Sigmoid colon (tissue), 6 donors: ENCODE measurements at regions not wholly inside any gene's neighbourhood (a gene's known extent, or its start where the extent isn't known, plus 50 kb on each side); places are given as distances from the start of the nearest gene placed in this dataset.
"Not testable (repeated sequence)": the region's sequence is repeated elsewhere in the genome, so short reads cannot be mapped to it uniquely, and the experiment has no call there.

ENCODE experiments used
- DNase-seq: peaks from one replicate; pipeline ENCODE4 v3.0.0-alpha.2; 2019
- H3K27ac ChIP-seq, 4 donors: fragments of 200-600 bp; sonication (generic); one replicate each; pipeline ENCODE4 v1.5.1; 2016 to 2019; ENCODE audit warnings: mild to moderate bottlenecking in 1 of 4
- H3K27me3 ChIP-seq, 3 donors: fragments of 200-600 bp; sonication (generic); one replicate each; pipeline ENCODE4 v1.5.1; 2019; ENCODE audit warnings: mild to moderate bottlenecking in 1 of 3
- H3K36me3 ChIP-seq, 4 donors: fragments of 200-600 bp; sonication (generic); one replicate each; pipeline ENCODE4 v1.5.1; 2016 to 2019
- H3K4me1 ChIP-seq, 4 donors: fragments of 200-600 bp; sonication (generic); one replicate each; pipeline ENCODE4 v1.5.1; 2017 to 2019
- H3K4me3 ChIP-seq, 4 donors: fragments of 200-600 bp; sonication (generic); one replicate each; pipeline ENCODE4 v1.5.1; 2017 to 2019; ENCODE audit warnings: mild to moderate bottlenecking in 2 of 4, moderate library complexity in 1 of 4
- H3K9me3 ChIP-seq, 4 donors: fragments of 200-600 bp in 3 of 4; sonication (generic) in 3 of 4; one replicate each; pipeline versions ENCODE4 v1.5.1 to v1.6.1; 2013 to 2019
- CTCF ChIP-seq, 4 experiments: fragments of 450-650 bp in 3 of 4; fragments of 200-600 bp in 1 of 4; IDR thresholded peaks; one replicate each; pipeline ENCODE4 v1.5.1; 2016 to 2019; ENCODE audit warnings: antibody characterized with exemption in 4 of 4, mild to moderate bottlenecking in 3 of 4, moderate library complexity in 2 of 4
- EP300 ChIP-seq, 4 donors: sonication (generic); formaldehyde crosslinking; IDR thresholded peaks; one replicate each; pipeline ENCODE4 v1.6.1; 2017; ENCODE audit warnings: antibody characterized with exemption in 4 of 4
- POLR2A ChIP-seq, 2 donors: fragments of 450-650 bp; IDR thresholded peaks; one replicate each; pipeline ENCODE4 v1.6.1; 2016; ENCODE audit warnings: antibody characterized with exemption in 2 of 2, mild to moderate bottlenecking in 2 of 2, moderate library complexity in 2 of 2
- POLR2AphosphoS5 ChIP-seq, 4 donors: sonication (generic); formaldehyde crosslinking; IDR thresholded peaks; one replicate each; pipeline ENCODE4 v1.6.1; 2017; ENCODE audit warnings: antibody characterized with exemption in 4 of 4
- WGBS, 2 donors: extraction: QIAGEN DNeasy Blood & Tissue Kit; methylation state at CpG; one replicate each; pipeline ENCODE4 v1.1.7; 2013; 5-methylcytosine and 5-hydroxymethylcytosine counted together
- intact Hi-C: fragments of 100-400 bp; cut with DNase I; formaldehyde crosslinking; loops from one replicate; pipeline ENCODE4 v1.15.1; 2023
- donor health status: healthy with polysubstance abuse.
- donor health status: healthy.

- intact Hi-C loops = no loop called here
- Histone ChIP-seq H3K27ac (no peak overlapping the region), H3K4me3 (no peak overlapping the region), H3K27me3 (no peaks in the 10 kb centered on the region), H3K4me1 (no peaks in the 10 kb centered on the region), H3K9me3 (no peaks in the 10 kb centered on the region), H3K36me3 (no peaks in the 10 kb centered on the region)
- no peak for DNase-seq
- TF ChIP-seq EP300 (IDR thresholded peaks at IDR 0.05) = no peak
- TF ChIP-seq POLR2A (IDR thresholded peaks at IDR 0.05) = no peak
- no peak for TF ChIP-seq CTCF (IDR thresholded peaks at IDR 0.05)
- no peak for TF ChIP-seq POLR2AphosphoS5 (IDR thresholded peaks at IDR 0.05)
- 81 to 85% methylated on average over 9 of the region's 9 CpGs for WGBS, 2 donors
These were observed 189.3 kb downstream of the ANKRD30B start for GRCh38 chr18:14937271-14937670.

GRCh38 chr18:14939141-14939540, 191.2 kb downstream of the ANKRD30B start:
- no peak for TF ChIP-seq POLR2AphosphoS5 (IDR thresholded peaks at IDR 0.05)
- no peak for TF ChIP-seq EP300 (IDR thresholded peaks at IDR 0.05)
- TF ChIP-seq CTCF (IDR thresholded peaks at IDR 0.05) = no peak
- no peak for TF ChIP-seq POLR2A (IDR thresholded peaks at IDR 0.05)
- Histone ChIP-seq H3K4me1 (no peaks in the 10 kb centered on the region), H3K36me3 (no peaks in the 10 kb centered on the region), H3K4me3 (no peak overlapping the region), H3K27me3 (no peaks in the 10 kb centered on the region), H3K9me3 (no peaks in the 10 kb centered on the region), H3K27ac (no peak overlapping the region)
- DNase-seq = no peak
- intact Hi-C loops = no loop called here

- H3K4me1 ChIP-seq, H3K27ac ChIP-seq, H3K9me3 ChIP-seq, DNase-seq, intact Hi-C loops, H3K4me3 ChIP-seq, H3K27me3 ChIP-seq, H3K36me3 ChIP-seq: not testable (repeated sequence)
- WGBS, 2 donors = 82 to 93% methylated on average over 6 of the region's 6 CpGs
These were observed 192.1 kb downstream of the ANKRD30B start for GRCh38 chr18:14940106-14940505.

- no peak for TF ChIP-seq CTCF (IDR thresholded peaks at IDR 0.05)
- TF ChIP-seq EP300 (IDR thresholded peaks at IDR 0.05) = no peak
- no peak for TF ChIP-seq POLR2AphosphoS5 (IDR thresholded peaks at IDR 0.05)
- no peak for DNase-seq
- no peaks in the 10 kb centered on the region for H3K4me1 ChIP-seq
- WGBS, 2 donors = 64 to 83% methylated on average over 2 of the region's 2 CpGs
- H3K27me3 ChIP-seq = no peaks in the 10 kb centered on the region
- H3K9me3 ChIP-seq = no peaks in the 10 kb centered on the region
- intact Hi-C loops = no loop called here
- no peak overlapping the region for H3K27ac ChIP-seq
- no peaks in the 10 kb centered on the region for H3K36me3 ChIP-seq
- H3K4me3 ChIP-seq = no peak overlapping the region
These were observed 192.8 kb downstream of the ANKRD30B start for GRCh38 chr18:14940735-14941134.

GRCh38 chr18:14941256-14941655, 193.3 kb downstream of the ANKRD30B start:
- Histone ChIP-seq H3K27me3 (no peaks in the 10 kb centered on the region), H3K4me3 (no peak overlapping the region), H3K36me3 (no peaks in the 10 kb centered on the region), H3K27ac (no peak overlapping the region), H3K9me3 (no peaks in the 10 kb centered on the region), H3K4me1 (no peaks in the 10 kb centered on the region)
- TF ChIP-seq EP300 (IDR thresholded peaks at IDR 0.05) (no peak), POLR2A (IDR thresholded peaks at IDR 0.05) (no peak), POLR2AphosphoS5 (IDR thresholded peaks at IDR 0.05) (no peak), CTCF (IDR thresholded peaks at IDR 0.05) (no peak)
- intact Hi-C loops = no loop called here
- DNase-seq = no peak
- 21 to 66% methylated on average over 5 of the region's 5 CpGs for WGBS, 2 donors
